ENCODE measurements at regions not wholly inside any gene's neighbourhood (a gene's known extent, or its start where the extent isn't known, plus 50 kb on each side); places are given as distances from the start of the nearest gene placed in this dataset.

DNA sequence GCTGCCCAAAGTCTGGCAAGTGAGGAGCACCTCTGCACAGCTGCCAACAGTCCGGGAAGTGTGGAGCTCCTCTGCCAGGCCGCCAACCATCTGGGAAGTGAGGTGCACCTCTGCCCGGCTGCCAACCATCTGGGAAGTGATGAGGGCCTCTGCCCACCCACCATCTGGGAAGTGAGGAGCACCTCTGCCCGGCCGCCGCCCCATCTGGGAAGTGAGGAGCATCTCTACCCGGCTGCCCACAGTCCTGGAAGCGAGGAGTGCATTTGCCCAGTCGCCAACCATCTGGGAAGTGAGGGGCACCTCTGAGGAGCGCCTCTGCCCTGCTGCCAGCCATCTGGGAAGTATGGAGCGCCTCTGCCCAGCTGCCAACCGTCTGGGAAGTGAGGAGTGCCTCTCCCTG lies 893.7 kb downstream of the TYW1 start:
- TF ChIP-seq, protein P1, sequence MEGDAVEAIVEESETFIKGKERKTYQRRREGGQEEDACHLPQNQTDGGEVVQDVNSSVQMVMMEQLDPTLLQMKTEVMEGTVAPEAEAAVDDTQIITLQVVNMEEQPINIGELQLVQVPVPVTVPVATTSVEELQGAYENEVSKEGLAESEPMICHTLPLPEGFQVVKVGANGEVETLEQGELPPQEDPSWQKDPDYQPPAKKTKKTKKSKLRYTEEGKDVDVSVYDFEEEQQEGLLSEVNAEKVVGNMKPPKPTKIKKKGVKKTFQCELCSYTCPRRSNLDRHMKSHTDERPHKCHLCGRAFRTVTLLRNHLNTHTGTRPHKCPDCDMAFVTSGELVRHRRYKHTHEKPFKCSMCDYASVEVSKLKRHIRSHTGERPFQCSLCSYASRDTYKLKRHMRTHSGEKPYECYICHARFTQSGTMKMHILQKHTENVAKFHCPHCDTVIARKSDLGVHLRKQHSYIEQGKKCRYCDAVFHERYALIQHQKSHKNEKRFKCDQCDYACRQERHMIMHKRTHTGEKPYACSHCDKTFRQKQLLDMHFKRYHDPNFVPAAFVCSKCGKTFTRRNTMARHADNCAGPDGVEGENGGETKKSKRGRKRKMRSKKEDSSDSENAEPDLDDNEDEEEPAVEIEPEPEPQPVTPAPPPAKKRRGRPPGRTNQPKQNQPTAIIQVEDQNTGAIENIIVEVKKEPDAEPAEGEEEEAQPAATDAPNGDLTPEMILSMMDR (IDR thresholded peaks at IDR 0.05): no peak
- TF ChIP-seq POLR2A (IDR thresholded peaks at IDR 0.05): no peak
